ENCODE measurements at regions not wholly inside any gene's neighbourhood (a gene's known extent, or its start where the extent isn't known, plus 50 kb on each side); places are given as distances from the start of the nearest gene placed in this dataset.

DNA sequence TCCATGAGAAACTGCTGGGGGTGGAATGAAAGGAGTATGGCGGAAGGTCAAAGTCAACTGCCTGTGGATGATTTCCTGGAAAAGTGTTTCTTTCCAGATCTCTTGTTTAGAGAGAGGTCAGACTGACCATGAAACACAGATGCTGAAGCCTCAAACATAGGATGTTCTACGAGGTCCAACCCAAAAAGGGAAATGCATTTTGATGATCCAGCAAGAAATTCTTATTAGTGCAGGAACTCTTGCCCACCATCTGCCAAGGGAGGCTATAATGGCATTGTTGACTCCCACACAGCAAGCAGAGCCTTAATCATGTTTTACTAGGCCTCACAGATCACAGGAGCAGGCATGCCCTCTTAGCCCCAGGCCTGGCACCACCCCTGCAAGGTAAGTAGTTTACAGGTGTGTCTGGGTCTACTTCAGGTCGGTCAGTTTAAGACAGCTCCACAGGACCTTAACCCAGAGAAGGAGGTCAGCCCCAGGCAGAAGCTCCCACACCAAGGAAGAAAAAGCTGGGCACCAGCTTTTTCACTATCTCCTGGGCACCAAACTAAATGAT lies 67.6 kb upstream of the CNKSR3 start:
- TF ChIP-seq, protein P1, sequence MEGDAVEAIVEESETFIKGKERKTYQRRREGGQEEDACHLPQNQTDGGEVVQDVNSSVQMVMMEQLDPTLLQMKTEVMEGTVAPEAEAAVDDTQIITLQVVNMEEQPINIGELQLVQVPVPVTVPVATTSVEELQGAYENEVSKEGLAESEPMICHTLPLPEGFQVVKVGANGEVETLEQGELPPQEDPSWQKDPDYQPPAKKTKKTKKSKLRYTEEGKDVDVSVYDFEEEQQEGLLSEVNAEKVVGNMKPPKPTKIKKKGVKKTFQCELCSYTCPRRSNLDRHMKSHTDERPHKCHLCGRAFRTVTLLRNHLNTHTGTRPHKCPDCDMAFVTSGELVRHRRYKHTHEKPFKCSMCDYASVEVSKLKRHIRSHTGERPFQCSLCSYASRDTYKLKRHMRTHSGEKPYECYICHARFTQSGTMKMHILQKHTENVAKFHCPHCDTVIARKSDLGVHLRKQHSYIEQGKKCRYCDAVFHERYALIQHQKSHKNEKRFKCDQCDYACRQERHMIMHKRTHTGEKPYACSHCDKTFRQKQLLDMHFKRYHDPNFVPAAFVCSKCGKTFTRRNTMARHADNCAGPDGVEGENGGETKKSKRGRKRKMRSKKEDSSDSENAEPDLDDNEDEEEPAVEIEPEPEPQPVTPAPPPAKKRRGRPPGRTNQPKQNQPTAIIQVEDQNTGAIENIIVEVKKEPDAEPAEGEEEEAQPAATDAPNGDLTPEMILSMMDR (IDR thresholded peaks at IDR 0.05), result no peak
- no peak for TF ChIP-seq EZH2phosphoT487 (IDR thresholded peaks at IDR 0.05)

All from neural progenitor cell (in vitro differentiated cells).